A673 (cell line): ENCODE measurements at regions not wholly inside any gene's neighbourhood (a gene's known extent, or its start where the extent isn't known, plus 50 kb on each side); places are given as distances from the start of the nearest gene placed in this dataset.

ENCODE experiments used
- BruUV-seq: library from RNA; stranded (reverse); fragments of 400-500 nt; replicated peaks from 2 replicates; lab custom pipeline; 2021; lab: Mats Ljungman, UMichigan
- CTCF ChIA-PET: fragments of 300-600 bp; sonication (Branson Sonifier 250); formaldehyde crosslinking; loops from one replicate; lab custom pipeline; 2022; ENCODE audit warnings: antibody characterized with exemption; lab: Charles Lee
- POLR2A ChIA-PET: fragments of 300-600 bp; sonication (Branson Sonifier 250); formaldehyde crosslinking; loops from one replicate; lab custom pipeline; 2022; ENCODE audit warnings: antibody characterized with exemption; ENCODE audit not compliant: low non-redundant PET; lab: Charles Lee
- DNase-seq: peaks from one replicate; pipeline ENCODE4 v3.0.0-alpha.2; 2015; ENCODE audit warnings: low spot score
- H3K27ac ChIP-seq: fragments of 200-600 bp; sonication (generic); 2 replicates; pipeline ENCODE4 v1.5.1; 2016; ENCODE audit warnings: mixed run types, low read depth, mild to moderate bottlenecking, mixed read lengths, antibody characterized with exemption, low read length; ENCODE audit not compliant: poor library complexity, severe bottlenecking
- H3K27me3 ChIP-seq: fragments of 200-600 bp; sonication (generic); replicated peaks from 2 replicates; pipeline ENCODE4 v1.6.1; 2017; ENCODE audit warnings: mixed run types, low read depth, mild to moderate bottlenecking, mixed read lengths, antibody characterized with exemption, low read length; ENCODE audit not compliant: insufficient read depth, poor library complexity
- H3K36me3 ChIP-seq: fragments of 200-600 bp; sonication (generic); 2 replicates; pipeline ENCODE4 v1.6.1; 2016; ENCODE audit warnings: mixed run types, mild to moderate bottlenecking, mixed read lengths, antibody characterized with exemption, low read length; ENCODE audit not compliant: insufficient read depth, poor library complexity, severe bottlenecking
- H3K4me1 ChIP-seq: fragments of 200-600 bp; sonication (generic); 2 replicates; pipeline ENCODE4 v1.6.1; 2017; ENCODE audit warnings: mixed run types, mild to moderate bottlenecking, mixed read lengths, antibody characterized with exemption, low read length; ENCODE audit not compliant: insufficient read depth, poor library complexity, severe bottlenecking
- H3K4me3 ChIP-seq: fragments of 200-600 bp; sonication (generic); 2 replicates; pipeline ENCODE4 v1.5.1; 2016; ENCODE audit warnings: low read depth, mixed run types, mild to moderate bottlenecking, mixed read lengths, low read length; ENCODE audit not compliant: poor library complexity, severe bottlenecking
- H3K9me3 ChIP-seq: fragments of 200-600 bp; sonication (generic); 2 replicates; pipeline ENCODE4 v1.6.1; 2016; ENCODE audit warnings: mixed run types, low read depth, mild to moderate bottlenecking, mixed read lengths, antibody characterized with exemption, low read length; ENCODE audit not compliant: poor library complexity, severe bottlenecking
- EZH2 ChIP-seq: fragments of 200-600 bp; sonication (generic); IDR thresholded peaks from 2 replicates; pipeline ENCODE4 v1.6.1; 2017; ENCODE audit warnings: borderline replicate concordance, low read depth, mild to moderate bottlenecking, mixed read lengths, antibody characterized with exemption, low read length; ENCODE audit not compliant: poor library complexity, severe bottlenecking
- intact Hi-C: fragments of 100-400 bp; cut with micrococcal nuclease; formaldehyde crosslinking; loops from one replicate; pipeline ENCODE4 v1.10.0; 2022; ENCODE audit not compliant: unreplicated experiment
- TF ChIP-seq, protein P1 (sequence below): fragments of 300-800, 200-600 bp; sonication (generic); conservative IDR thresholded peaks from 2 replicates; pipeline ENCODE4 v1.5.1; 2017; ENCODE audit warnings: low read depth, mild to moderate bottlenecking, antibody characterized with exemption, low read length, moderate library complexity, mixed read lengths

DNA sequence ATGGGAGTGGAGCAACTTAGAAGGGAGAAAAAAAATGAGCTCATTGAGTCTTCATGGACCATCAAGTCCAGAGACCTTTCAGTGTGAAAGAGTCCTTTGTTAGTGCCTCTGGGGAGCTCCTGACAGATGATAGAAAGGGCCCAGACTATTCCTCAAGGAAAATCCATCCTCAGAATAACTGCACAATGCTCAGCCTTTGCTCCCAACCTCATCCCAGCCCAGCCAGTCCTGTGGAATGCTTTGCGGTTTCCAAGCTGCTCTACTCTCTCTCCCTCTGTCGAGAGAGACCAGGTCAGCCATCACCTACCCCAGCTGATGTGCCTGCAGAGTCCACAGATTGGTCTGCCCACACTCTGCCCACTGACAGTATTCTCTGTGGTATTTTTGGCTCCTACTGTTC lies 406.2 kb downstream of the MFSD1 start:
- H3K9me3 ChIP-seq: no peaks in the 10 kb centered on the region
- DNase-seq: no peak
- H3K27me3 ChIP-seq: no peaks in the 10 kb centered on the region
- intact Hi-C loops: no loop called here
- ChIA-PET CTCF (no interaction called here), POLR2A (no interaction called here)
- H3K4me1 ChIP-seq: no peaks in the 10 kb centered on the region
- no peak overlapping the region for H3K4me3 ChIP-seq
- H3K36me3 ChIP-seq: no peaks in the 10 kb centered on the region
- no peak overlapping the region for H3K27ac ChIP-seq
- TF ChIP-seq EZH2: no peak
- TF ChIP-seq, protein P1, sequence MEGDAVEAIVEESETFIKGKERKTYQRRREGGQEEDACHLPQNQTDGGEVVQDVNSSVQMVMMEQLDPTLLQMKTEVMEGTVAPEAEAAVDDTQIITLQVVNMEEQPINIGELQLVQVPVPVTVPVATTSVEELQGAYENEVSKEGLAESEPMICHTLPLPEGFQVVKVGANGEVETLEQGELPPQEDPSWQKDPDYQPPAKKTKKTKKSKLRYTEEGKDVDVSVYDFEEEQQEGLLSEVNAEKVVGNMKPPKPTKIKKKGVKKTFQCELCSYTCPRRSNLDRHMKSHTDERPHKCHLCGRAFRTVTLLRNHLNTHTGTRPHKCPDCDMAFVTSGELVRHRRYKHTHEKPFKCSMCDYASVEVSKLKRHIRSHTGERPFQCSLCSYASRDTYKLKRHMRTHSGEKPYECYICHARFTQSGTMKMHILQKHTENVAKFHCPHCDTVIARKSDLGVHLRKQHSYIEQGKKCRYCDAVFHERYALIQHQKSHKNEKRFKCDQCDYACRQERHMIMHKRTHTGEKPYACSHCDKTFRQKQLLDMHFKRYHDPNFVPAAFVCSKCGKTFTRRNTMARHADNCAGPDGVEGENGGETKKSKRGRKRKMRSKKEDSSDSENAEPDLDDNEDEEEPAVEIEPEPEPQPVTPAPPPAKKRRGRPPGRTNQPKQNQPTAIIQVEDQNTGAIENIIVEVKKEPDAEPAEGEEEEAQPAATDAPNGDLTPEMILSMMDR: no peak
- no TSS peak for BruUV-seq

DNA sequence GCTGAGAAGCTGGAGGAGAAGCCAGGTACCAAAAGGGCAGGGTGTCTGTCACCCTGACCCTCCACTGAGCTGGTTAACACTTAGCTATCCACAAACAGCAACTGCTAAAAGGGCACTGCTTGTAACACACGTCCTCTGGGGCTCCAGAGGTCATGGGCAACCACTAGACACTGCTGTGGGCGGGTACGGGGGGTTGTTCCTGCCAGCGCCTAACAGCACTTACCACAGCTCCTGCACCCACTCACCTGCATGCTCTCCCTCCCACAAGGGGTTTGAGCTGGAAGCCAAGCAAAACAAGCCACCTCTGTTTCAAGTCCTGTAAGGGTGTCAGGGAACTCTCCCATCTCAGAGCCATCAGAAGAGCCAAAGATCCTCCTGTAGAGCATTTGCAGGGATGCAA lies 407.6 kb downstream of the MFSD1 start:
- ChIA-PET POLR2A (no interaction called here), CTCF (no interaction called here)
- BruUV-seq: no TSS peak
- Histone ChIP-seq H3K4me3 (no peak overlapping the region), H3K27me3 (no peaks in the 10 kb centered on the region), H3K27ac (no peak overlapping the region), H3K9me3 (no peaks in the 10 kb centered on the region), H3K4me1 (no peaks in the 10 kb centered on the region), H3K36me3 (no peaks in the 10 kb centered on the region)
- intact Hi-C loops: no loop called here
- no peak for TF ChIP-seq EZH2
- TF ChIP-seq, protein P1: no peak
- no peak for DNase-seq

DNA sequence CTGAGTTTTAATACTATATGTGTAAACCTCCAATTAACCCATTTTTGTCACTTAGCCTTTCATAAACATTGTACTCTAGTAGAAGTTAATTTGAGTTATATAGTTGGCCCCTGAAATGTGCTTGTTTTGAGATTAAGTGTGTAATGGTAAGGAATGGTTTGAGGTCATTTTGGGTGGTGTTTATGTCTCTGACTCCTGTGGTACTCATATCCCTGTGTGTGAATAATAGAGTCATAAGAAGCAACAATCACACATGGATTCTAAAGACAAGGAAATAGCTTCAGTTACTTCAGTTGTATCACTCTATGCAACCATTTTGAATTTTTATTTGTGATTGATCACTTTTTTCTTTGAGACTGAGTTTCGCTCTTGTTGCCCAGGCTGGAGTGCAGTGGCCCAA lies 408.5 kb downstream of the MFSD1 start:
- no peak for DNase-seq
- H3K27ac ChIP-seq: no peak overlapping the region
- TF ChIP-seq, protein P1: no peak
- no peak for TF ChIP-seq EZH2
- H3K36me3 ChIP-seq: no peaks in the 10 kb centered on the region
- no peak overlapping the region for H3K4me3 ChIP-seq
- intact Hi-C loops: no loop called here
- BruUV-seq: no TSS peak
- ChIA-PET POLR2A (no interaction called here), CTCF (no interaction called here)
- H3K9me3 ChIP-seq: no peaks in the 10 kb centered on the region
- no peaks in the 10 kb centered on the region for H3K4me1 ChIP-seq
- H3K27me3 ChIP-seq: no peaks in the 10 kb centered on the region
